ENCODE measurements at regions not wholly inside any gene's neighbourhood (a gene's known extent, or its start where the extent isn't known, plus 50 kb on each side); places are given as distances from the start of the nearest gene placed in this dataset.

DNA sequence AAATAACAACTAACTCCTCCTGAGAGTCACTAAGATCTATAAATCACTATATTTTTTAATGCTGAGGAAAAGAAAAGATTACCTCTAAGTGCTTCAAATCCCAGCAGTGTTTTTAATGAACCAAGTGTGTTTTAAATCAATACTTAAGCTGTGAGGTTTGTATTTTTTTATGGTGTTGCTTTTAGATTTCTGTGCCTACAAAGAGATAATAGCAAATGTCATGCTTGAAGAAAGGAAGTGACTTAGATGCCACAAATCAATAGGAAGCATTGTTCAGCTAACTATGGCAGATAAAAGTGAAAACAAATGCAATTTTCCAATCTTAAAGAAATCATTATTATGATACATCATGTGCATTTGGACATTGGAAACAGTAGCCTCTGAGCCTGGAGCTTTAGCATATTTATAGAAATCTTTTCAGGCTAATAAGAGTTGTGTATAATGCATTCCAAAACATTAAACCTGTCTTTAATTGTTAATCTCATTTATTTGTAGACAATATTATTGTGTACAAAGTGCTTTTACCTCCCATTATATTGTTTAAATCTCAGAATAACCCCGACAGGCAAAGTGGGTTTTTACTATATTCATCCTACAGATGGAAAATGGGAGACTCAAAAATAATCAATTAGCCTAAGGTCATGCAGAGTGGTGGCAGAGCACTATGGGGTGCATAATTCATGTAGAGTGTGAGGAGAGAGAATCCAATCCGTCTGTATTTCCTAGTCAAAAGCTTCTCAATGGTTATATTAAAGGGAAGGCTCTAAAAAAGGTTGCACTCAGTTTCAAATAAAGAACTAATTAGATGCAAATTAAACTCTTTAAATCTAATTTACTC, 486.2 kb downstream of the NAV3 start:
- TF ChIP-seq, protein P1, sequence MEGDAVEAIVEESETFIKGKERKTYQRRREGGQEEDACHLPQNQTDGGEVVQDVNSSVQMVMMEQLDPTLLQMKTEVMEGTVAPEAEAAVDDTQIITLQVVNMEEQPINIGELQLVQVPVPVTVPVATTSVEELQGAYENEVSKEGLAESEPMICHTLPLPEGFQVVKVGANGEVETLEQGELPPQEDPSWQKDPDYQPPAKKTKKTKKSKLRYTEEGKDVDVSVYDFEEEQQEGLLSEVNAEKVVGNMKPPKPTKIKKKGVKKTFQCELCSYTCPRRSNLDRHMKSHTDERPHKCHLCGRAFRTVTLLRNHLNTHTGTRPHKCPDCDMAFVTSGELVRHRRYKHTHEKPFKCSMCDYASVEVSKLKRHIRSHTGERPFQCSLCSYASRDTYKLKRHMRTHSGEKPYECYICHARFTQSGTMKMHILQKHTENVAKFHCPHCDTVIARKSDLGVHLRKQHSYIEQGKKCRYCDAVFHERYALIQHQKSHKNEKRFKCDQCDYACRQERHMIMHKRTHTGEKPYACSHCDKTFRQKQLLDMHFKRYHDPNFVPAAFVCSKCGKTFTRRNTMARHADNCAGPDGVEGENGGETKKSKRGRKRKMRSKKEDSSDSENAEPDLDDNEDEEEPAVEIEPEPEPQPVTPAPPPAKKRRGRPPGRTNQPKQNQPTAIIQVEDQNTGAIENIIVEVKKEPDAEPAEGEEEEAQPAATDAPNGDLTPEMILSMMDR (conservative IDR thresholded peaks at IDR 0.05; ENCODE audit: low read depth, low read length): no peak
- TF ChIP-seq MAZ (IDR thresholded peaks at IDR 0.05; ENCODE audit: borderline replicate concordance, low read depth, low read length) (no peak), NFE2L2 (IDR thresholded peaks at IDR 0.05; ENCODE audit: low read depth, low read length) (no peak), POLR2A (IDR thresholded peaks at IDR 0.05; ENCODE audit: low read depth, low read length) (no peak), CEBPB (IDR thresholded peaks at IDR 0.05; ENCODE audit: low read depth, low read length) (no peak), MXI1 (IDR thresholded peaks at IDR 0.05; ENCODE audit: borderline replicate concordance, low read depth, low read length) (no peak), RFX5 (IDR thresholded peaks at IDR 0.05; ENCODE audit: low read depth, low read length) (no peak), CHD1 (IDR thresholded peaks at IDR 0.05; ENCODE audit: low read depth, low read length) (no peak)
